HEK293T (cell line): ENCODE measurements at regions not wholly inside any gene's neighbourhood (a gene's known extent, or its start where the extent isn't known, plus 50 kb on each side); places are given as distances from the start of the nearest gene placed in this dataset.

ENCODE experiments used
- ARNT ChIP-seq: fragments of 450-650 bp; IDR thresholded peaks from 2 replicates; pipeline ENCODE4 v1.6.1; 2017; ENCODE audit warnings: mild to moderate bottlenecking
- BHLHE40 ChIP-seq: fragments of 450-650 bp; IDR thresholded peaks from 2 replicates; pipeline ENCODE4 v1.6.1; 2016; ENCODE audit warnings: mild to moderate bottlenecking, moderate library complexity, borderline replicate concordance
- FOXA1 ChIP-seq: fragments of 450-650 bp; IDR thresholded peaks from 2 replicates; pipeline ENCODE4 v1.6.1; 2016; ENCODE audit warnings: mild to moderate bottlenecking
- FOXK2 ChIP-seq: fragments of 450-650 bp; IDR thresholded peaks from 2 replicates; pipeline ENCODE4 v1.6.1; 2016; ENCODE audit warnings: mild to moderate bottlenecking
- HDGF ChIP-seq: fragments of 450-650 bp; IDR thresholded peaks from 2 replicates; pipeline ENCODE4 v1.6.1; 2017; ENCODE audit warnings: antibody characterized with exemption, borderline replicate concordance
- LEF1 ChIP-seq: fragments of 450-650 bp; IDR thresholded peaks from 2 replicates; pipeline ENCODE4 v1.6.1; 2017; ENCODE audit warnings: mild to moderate bottlenecking, borderline replicate concordance
- SP1 ChIP-seq: fragments of 450-650 bp; IDR thresholded peaks from 2 replicates; pipeline ENCODE4 v1.6.1; 2017
- SUZ12 ChIP-seq: fragments of 450-650 bp; IDR thresholded peaks from 2 replicates; pipeline ENCODE4 v1.6.1; 2016; ENCODE audit warnings: mild to moderate bottlenecking
- TARDBP ChIP-seq: fragments of 450-650 bp; IDR thresholded peaks from 2 replicates; pipeline ENCODE4 v1.6.1; 2016
- TF ChIP-seq, protein P1 (sequence below): fragments of 450-650 bp; IDR thresholded peaks from 2 replicates; pipeline ENCODE4 v1.6.1; 2016

DNA sequence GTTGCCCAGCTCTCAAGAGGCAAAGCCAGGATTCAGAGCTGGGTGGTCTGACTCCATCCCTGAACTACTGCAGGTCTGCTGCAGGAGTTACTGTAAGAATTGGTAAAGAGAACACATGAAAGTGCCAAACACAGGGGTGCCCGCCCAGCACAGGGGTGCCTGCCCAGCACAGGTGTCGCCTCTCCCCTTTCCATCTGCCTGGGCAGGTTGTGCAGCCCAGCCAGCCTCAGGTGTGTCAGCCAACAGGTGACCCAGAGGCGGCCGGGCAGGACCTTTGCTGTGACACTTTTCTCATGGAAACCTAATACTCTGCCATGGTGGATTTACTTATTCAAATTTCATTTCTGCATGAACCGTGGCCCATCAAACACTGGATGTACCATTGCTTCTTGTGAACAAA is 289.7 kb upstream of the IRX4 start:
- TF ChIP-seq ARNT (no peak), LEF1 (no peak), FOXK2 (no peak), TARDBP (no peak), FOXA1 (no peak), BHLHE40 (no peak), HDGF (no peak), SP1 (no peak), SUZ12 (no peak)
- TF ChIP-seq, protein P1, sequence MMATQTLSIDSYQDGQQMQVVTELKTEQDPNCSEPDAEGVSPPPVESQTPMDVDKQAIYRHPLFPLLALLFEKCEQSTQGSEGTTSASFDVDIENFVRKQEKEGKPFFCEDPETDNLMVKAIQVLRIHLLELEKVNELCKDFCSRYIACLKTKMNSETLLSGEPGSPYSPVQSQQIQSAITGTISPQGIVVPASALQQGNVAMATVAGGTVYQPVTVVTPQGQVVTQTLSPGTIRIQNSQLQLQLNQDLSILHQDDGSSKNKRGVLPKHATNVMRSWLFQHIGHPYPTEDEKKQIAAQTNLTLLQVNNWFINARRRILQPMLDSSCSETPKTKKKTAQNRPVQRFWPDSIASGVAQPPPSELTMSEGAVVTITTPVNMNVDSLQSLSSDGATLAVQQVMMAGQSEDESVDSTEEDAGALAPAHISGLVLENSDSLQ, result no peak
